CD14-positive monocyte (primary cell): ENCODE measurements at regions not wholly inside any gene's neighbourhood (a gene's known extent, or its start where the extent isn't known, plus 50 kb on each side); places are given as distances from the start of the nearest gene placed in this dataset.

Experiments used
- DNase-seq, 3 donors: peaks; one replicate each; pipeline ENCODE4 v3.0.0-alpha.2; 2011 to 2022
- H2AFZ ChIP-seq: 2 replicates; pipeline ENCODE4 v1.6.0; 2012; ENCODE audit warnings: mild to moderate bottlenecking, low read depth, low read length, inconsistent platforms; ENCODE audit not compliant: insufficient read depth, poor library complexity, severe bottlenecking
- H3K27ac ChIP-seq, 2 donors: 1 replicate in 1 of 2; 2 replicates in 1 of 2; pipeline ENCODE4 v1.5.1; 2012 to 2013; ENCODE audit warnings: low read length in 2 of 2, control low read depth in 1 of 2, inconsistent platforms in 1 of 2, low read depth in 1 of 2, mild to moderate bottlenecking in 1 of 2
- H3K27me3 ChIP-seq, 2 donors: one replicate each; pipeline versions ENCODE4 v1.6.0 to v1.6.1; 2011 to 2013; ENCODE audit warnings: low read length in 2 of 2; ENCODE audit not compliant: control insufficient read depth in 2 of 2, insufficient read depth in 2 of 2
- H3K36me3 ChIP-seq, 2 donors: replicated peaks in 1 of 2; 1 replicate in 1 of 2; 2 replicates in 1 of 2; pipeline versions ENCODE4 v1.5.1 to v1.6.1; 2012 to 2013; ENCODE audit warnings: low read length in 2 of 2, control low read depth in 1 of 2, inconsistent platforms in 1 of 2, mild to moderate bottlenecking in 1 of 2; ENCODE audit not compliant: insufficient read depth in 2 of 2, control insufficient read depth in 1 of 2
- H3K4me1 ChIP-seq, 2 donors: 1 replicate in 1 of 2; 2 replicates in 1 of 2; pipeline versions ENCODE4 v1.5.1 to v1.6.1; 2012 to 2013; ENCODE audit warnings: low read length in 2 of 2, control low read depth in 1 of 2, inconsistent platforms in 1 of 2, mild to moderate bottlenecking in 1 of 2, moderate library complexity in 1 of 2; ENCODE audit not compliant: insufficient read depth in 2 of 2, control insufficient read depth in 1 of 2
- H3K4me2 ChIP-seq: replicated peaks from 2 replicates; pipeline ENCODE3; 2012; ENCODE audit warnings: low read length, moderate library complexity, mild to moderate bottlenecking; ENCODE audit not compliant: poor library complexity, severe bottlenecking; ENCODE audit errors: extremely low read depth
- H3K4me3 ChIP-seq, 3 experiments: fragments of 200-600 bp in 1 of 3; sonication (generic) in 1 of 3; replicated peaks in 1 of 3; 1 replicate in 2 of 3; 2 replicates in 1 of 3; pipeline ENCODE4 v1.5.1; 2011 to 2013; ENCODE audit warnings: low read length in 3 of 3, mild to moderate bottlenecking in 3 of 3, control low read depth in 2 of 3, low read depth in 2 of 3, inconsistent platforms in 1 of 3, moderate library complexity in 1 of 3
- H3K79me2 ChIP-seq: 2 replicates; pipeline ENCODE4 v1.6.0; 2012; ENCODE audit warnings: mild to moderate bottlenecking, control low read depth, inconsistent platforms, low read length, moderate library complexity; ENCODE audit not compliant: insufficient read depth
- H3K9ac ChIP-seq: 2 replicates; pipeline ENCODE4 v1.6.0; 2017; ENCODE audit warnings: low read length, mild to moderate bottlenecking; ENCODE audit not compliant: insufficient read depth, poor library complexity, severe bottlenecking
- H3K9me3 ChIP-seq, 2 donors: replicated peaks in 1 of 2; 1 replicate in 1 of 2; 2 replicates in 1 of 2; pipeline versions ENCODE4 v1.5.1 to v1.6.1; 2012 to 2013; ENCODE audit warnings: low read length in 2 of 2, control low read depth in 1 of 2; ENCODE audit not compliant: control insufficient read depth in 1 of 2, insufficient read depth in 1 of 2
- H4K20me1 ChIP-seq: 2 replicates; pipeline ENCODE4 v1.6.0; 2012; ENCODE audit warnings: mild to moderate bottlenecking, low read length, control low read depth, moderate library complexity; ENCODE audit not compliant: insufficient read depth
- H3K27ac Mint-ChIP-seq, 7 donors: one replicate each; pipeline ENCODE4 v1.8.0; 2020; ENCODE audit warnings: mild to moderate bottlenecking in 7 of 7, mixed read lengths in 7 of 7, moderate library complexity in 6 of 7, inconsistent platforms in 2 of 7
- H3K27me3 Mint-ChIP-seq, 3 donors: one replicate each; pipeline ENCODE4 v1.8.0; 2021 to 2022; ENCODE audit warnings: low read depth in 3 of 3, mild to moderate bottlenecking in 3 of 3, mixed read lengths in 3 of 3, moderate library complexity in 3 of 3, inconsistent platforms in 1 of 3
- H3K36me3 Mint-ChIP-seq, 2 donors: one replicate each; pipeline ENCODE4 v1.8.0; 2020; ENCODE audit warnings: mixed read lengths in 2 of 2, inconsistent platforms in 1 of 2, mild to moderate bottlenecking in 1 of 2
- H3K4me1 Mint-ChIP-seq: one replicate; pipeline ENCODE4 v1.8.0; 2020; ENCODE audit warnings: mild to moderate bottlenecking, mixed read lengths
- H3K4me3 Mint-ChIP-seq, 2 donors: one replicate each; pipeline ENCODE4 v1.8.0; 2020; ENCODE audit warnings: mild to moderate bottlenecking in 2 of 2, mixed read lengths in 2 of 2, moderate library complexity in 1 of 2
- H3K9me3 Mint-ChIP-seq, 7 donors: one replicate each; pipeline ENCODE4 v1.8.0; 2020 to 2022; ENCODE audit warnings: mixed read lengths in 7 of 7, mild to moderate bottlenecking in 6 of 7, moderate library complexity in 6 of 7, inconsistent platforms in 2 of 7
- CTCF ChIP-seq: fragments of 200-600 bp; IDR thresholded peaks from one replicate; pipeline ENCODE4 v1.8.0; 2022; ENCODE audit warnings: antibody characterized with exemption, mild to moderate bottlenecking
- WGBS: methylation state at CpG from one replicate; pipeline ENCODE4 v1.1.5; 2013; ENCODE audit warnings: missing lambda C conversion rate; ENCODE audit not compliant: insufficient coverage; 5-methylcytosine and 5-hydroxymethylcytosine counted together
- intact Hi-C, 2 donors: fragments of 100-400 bp; cut with micrococcal nuclease; formaldehyde crosslinking; loops; one replicate each; pipeline versions ENCODE4 v1.15.0 to v1.15.1; 2023

DNA sequence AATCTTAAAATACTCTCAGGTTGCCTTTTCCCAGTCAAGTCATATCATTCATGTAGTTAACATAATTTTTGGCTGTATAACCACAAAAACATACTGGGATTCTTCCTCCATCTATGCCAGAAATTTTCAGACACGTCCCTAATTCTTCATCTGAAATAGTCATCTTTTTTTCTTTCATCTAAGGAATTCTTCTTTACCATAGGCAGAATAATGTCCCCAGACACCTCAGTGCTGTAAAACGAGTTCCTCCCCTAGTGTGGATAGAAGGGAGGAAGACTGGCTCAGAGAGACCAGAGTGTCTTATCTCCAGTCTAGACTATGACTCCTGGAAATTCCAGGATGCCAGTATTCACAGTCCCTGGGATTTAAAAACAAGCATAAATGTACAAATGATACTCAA lies 127.8 kb downstream of the MREG start:
- H3K4me1 Mint-ChIP-seq: peaks cover 10% of the 10 kb centered on the region
- H3K27me3 ChIP-seq: no peaks in the 10 kb centered on the region
- peaks cover 2 to 5% (median 4%) of the 10 kb centered on the region in 3 donors for H3K27me3 Mint-ChIP-seq
- intact Hi-C loops: no loop called here
- no peaks in the 10 kb centered on the region for H3K9me3 ChIP-seq
- H3K9me3 Mint-ChIP-seq: peaks cover 0 to 4% (median 0%) of the 10 kb centered on the region in 7 donors
- H3K4me2 ChIP-seq: no peak overlapping the region
- no peak overlapping the region for H3K4me3 ChIP-seq
- H3K27ac ChIP-seq: no peak overlapping the region
- H3K27ac Mint-ChIP-seq: no peak overlapping the region
- H3K36me3 ChIP-seq: no peaks in the 10 kb centered on the region
- DNase-seq: no peak
- WGBS: no CpG with 5 or more reads among the region's 2 CpGs
- no peaks in the 10 kb centered on the region for H3K79me2 ChIP-seq
- peaks cover 0 to 12% of the 10 kb centered on the region in 2 donors for H3K4me1 ChIP-seq
- H3K9ac ChIP-seq: no peak overlapping the region
- H3K36me3 Mint-ChIP-seq: no peaks in the 10 kb centered on the region
- no peak overlapping the region for H3K4me3 Mint-ChIP-seq
- TF ChIP-seq CTCF: no peak
- no peaks in the 10 kb centered on the region for H4K20me1 ChIP-seq
- no peak overlapping the region for H2AFZ ChIP-seq

DNA sequence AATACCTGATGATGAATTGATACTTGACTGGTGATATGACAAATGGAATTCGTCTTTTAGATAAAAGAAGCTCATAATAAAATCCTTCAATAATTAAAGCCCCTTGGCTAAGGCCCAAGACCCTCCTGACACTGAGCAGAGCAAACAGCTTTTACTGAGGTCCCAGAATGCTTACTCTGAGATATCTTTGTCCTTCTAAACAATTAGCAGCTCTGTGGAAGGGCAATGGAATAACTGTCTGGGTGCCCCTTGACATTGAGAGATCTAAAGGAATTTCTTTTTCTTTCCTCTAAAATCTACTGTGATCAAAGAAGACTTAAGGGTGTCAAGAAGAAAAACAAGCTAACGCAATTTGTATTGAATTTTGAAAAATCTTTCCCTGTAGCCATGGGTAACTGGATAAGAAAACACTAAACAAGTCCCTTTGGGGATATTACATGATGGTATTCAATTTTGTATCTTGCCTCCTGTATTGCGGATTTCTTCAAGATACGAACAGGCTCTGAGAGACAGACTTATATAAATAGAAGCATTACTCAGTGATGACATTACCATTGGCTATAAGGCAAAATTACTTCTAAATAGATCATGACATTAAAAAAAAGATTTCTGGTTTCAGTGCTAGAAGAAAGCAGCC lies 128.8 kb downstream of the MREG start:
- H3K36me3 Mint-ChIP-seq: no peaks in the 10 kb centered on the region
- H3K27me3 Mint-ChIP-seq: peaks cover 2 to 5% (median 4%) of the 10 kb centered on the region in 3 donors
- no peaks in the 10 kb centered on the region for H3K79me2 ChIP-seq
- H3K9me3 Mint-ChIP-seq: peaks cover 0 to 4% (median 0%) of the 10 kb centered on the region in 7 donors
- H2AFZ ChIP-seq: no peak overlapping the region
- no peak for DNase-seq
- H3K27ac ChIP-seq: no peak overlapping the region
- no CpG with 5 or more reads among the region's 4 CpGs for WGBS
- peaks cover 10% of the 10 kb centered on the region for H3K4me1 Mint-ChIP-seq
- TF ChIP-seq CTCF: no peak
- intact Hi-C loops: no loop called here
- H3K4me2 ChIP-seq: no peak overlapping the region
- H3K27ac Mint-ChIP-seq: no peak overlapping the region
- peaks cover 0 to 12% of the 10 kb centered on the region in 2 donors for H3K4me1 ChIP-seq
- no peak overlapping the region for H3K4me3 ChIP-seq
- H4K20me1 ChIP-seq: no peaks in the 10 kb centered on the region
- H3K4me3 Mint-ChIP-seq: no peak overlapping the region
- no peaks in the 10 kb centered on the region for H3K9me3 ChIP-seq
- H3K9ac ChIP-seq: no peak overlapping the region
- no peaks in the 10 kb centered on the region for H3K36me3 ChIP-seq
- no peaks in the 10 kb centered on the region for H3K27me3 ChIP-seq
